IgD-negative memory B cell (primary cell): ENCODE measurements at regions not wholly inside any gene's neighbourhood (a gene's known extent, or its start where the extent isn't known, plus 50 kb on each side); places are given as distances from the start of the nearest gene placed in this dataset.
"Not testable (repeated sequence)": the region's sequence is repeated elsewhere in the genome, so short reads cannot be mapped to it uniquely, and the experiment has no call there.

Source experiments
- H3K27ac Mint-ChIP-seq, 3 donors: one replicate each; pipeline ENCODE4 v1.8.0; 2020 to 2022; ENCODE audit warnings: mild to moderate bottlenecking in 3 of 3, mixed read lengths in 3 of 3, moderate library complexity in 1 of 3
- H3K27me3 Mint-ChIP-seq: one replicate; pipeline ENCODE4 v1.8.0; 2021; ENCODE audit warnings: mixed read lengths
- H3K36me3 Mint-ChIP-seq: one replicate; pipeline ENCODE4 v1.8.0; 2020; ENCODE audit warnings: mild to moderate bottlenecking, mixed read lengths
- H3K4me1 Mint-ChIP-seq, 3 donors: one replicate each; pipeline ENCODE4 v1.8.0; 2020 to 2022; ENCODE audit warnings: mixed read lengths in 3 of 3, mild to moderate bottlenecking in 1 of 3
- H3K4me3 Mint-ChIP-seq, 4 donors: one replicate each; pipeline ENCODE4 v1.8.0; 2020 to 2022; ENCODE audit warnings: mild to moderate bottlenecking in 4 of 4, mixed read lengths in 4 of 4, moderate library complexity in 3 of 4
- H3K9me3 Mint-ChIP-seq, 3 donors: one replicate each; pipeline ENCODE4 v1.8.0; 2020 to 2021; ENCODE audit warnings: mixed read lengths in 3 of 3, mild to moderate bottlenecking in 1 of 3

DNA sequence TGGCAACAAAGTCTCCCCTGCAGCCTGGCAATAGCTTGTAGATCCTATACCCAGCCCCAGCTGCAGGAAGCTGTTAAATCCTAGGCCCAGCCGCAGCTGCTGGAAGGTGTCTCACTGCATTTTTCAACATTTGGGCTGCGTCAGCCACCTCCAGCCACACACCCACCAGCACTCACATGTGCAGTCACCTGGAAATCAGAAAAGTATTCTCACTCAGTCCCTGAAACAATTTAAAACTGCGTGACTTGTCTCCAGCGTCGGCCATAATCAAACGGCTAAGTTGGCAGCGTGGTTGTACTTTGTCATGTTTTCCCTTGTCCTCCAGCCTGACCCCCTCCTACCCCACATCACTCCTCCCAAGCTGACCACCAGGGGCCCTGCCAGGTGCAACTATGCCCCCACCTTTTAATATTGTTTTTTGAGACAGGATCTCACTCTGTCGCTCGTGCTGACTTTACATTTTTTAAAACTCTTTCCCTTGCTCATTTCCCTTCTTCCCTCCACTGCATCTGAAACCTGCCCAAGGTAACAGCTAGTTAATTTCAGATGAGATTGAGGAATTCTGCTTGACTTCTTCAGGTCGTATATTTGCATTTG lies 97.2 kb upstream of the FRG1 start:
- H3K4me1 Mint-ChIP-seq, result no peaks in the 10 kb centered on the region
- H3K36me3 Mint-ChIP-seq, result no peaks in the 10 kb centered on the region
- no peaks in the 10 kb centered on the region for H3K27me3 Mint-ChIP-seq
- H3K9me3 Mint-ChIP-seq, result no peaks in the 10 kb centered on the region
- H3K4me3 Mint-ChIP-seq, result no peak overlapping the region
- H3K27ac Mint-ChIP-seq, result no peak overlapping the region

DNA sequence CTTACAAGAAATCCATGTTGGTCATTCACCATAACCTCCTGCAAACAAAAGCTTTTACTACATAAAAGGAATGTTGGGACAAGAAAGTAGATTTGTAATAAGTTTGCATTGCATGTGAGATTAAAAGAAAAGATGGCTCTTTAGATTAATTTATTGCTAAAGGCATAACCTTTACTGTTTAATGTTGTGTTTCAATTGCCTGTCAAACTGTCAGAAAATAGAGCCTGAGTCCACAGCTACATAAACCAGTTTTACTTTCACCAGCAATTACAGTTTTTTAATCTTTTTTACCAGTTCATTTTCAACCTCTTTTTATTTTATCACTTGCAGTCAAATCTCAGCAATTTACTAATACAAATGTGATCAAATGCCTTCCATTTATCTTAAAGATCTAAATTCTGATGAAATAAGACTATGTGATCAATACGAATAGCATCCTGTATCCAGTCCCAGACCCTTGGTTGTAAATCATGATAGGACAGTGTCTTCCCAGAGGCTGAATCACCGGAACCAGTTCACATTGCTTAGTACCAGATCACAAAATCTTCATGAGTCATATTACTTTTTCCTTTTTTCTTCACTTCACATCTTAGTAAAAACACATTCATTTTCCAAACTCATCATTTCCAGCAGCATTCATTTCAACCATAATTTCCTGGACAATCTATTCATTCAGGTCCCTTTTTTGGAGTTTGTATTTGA lies 95.4 kb upstream of the FRG1 start:
- Mint-ChIP-seq H3K27me3 (no peaks in the 10 kb centered on the region), H3K4me3 (no peak overlapping the region), H3K9me3 (no peaks in the 10 kb centered on the region), H3K4me1 (no peaks in the 10 kb centered on the region), H3K36me3 (no peaks in the 10 kb centered on the region), H3K27ac (no peak overlapping the region)

DNA sequence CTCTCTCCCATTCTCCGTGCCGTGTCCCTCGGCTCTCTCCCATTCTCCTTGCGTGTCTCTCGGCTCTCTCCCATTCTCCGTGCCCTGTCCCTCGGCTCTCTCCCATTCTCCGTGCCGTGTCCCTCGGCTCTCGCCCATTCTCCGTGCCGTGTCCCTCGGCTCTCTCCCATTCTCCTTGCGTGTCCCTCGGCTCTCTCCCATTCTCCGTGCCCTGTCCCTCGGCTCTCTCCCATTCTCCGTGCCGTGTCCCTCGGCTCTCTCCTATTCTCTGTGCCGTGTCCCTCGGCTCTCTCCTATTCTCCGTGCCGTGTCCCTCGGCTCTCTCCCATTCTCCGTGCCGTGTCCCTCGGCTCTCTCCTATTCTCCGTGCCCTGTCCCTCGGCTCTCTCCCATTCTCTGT lies 94.6 kb upstream of the FRG1 start:
- not testable (repeated sequence) for H3K27ac Mint-ChIP-seq, H3K4me3 Mint-ChIP-seq, H3K36me3 Mint-ChIP-seq, H3K27me3 Mint-ChIP-seq, H3K9me3 Mint-ChIP-seq, H3K4me1 Mint-ChIP-seq

DNA sequence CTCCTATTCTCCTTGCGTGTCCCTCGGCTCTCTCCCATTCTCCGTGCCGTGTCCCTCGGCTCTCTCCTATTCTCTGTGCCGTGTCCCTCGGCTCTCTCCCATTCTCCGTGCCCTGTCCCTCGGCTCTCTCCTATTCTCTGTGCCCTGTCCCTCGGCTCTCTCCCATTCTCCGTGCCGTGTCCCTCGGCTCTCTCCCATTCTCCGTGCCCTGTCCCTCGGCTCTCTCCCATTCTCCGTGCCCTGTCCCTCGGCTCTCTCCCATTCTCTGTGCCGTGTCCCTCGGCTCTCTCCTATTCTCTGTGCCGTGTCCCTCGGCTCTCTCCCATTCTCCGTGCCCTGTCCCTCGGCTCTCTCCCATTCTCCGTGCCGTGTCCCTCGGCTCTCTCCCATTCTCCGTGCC lies 94.1 kb upstream of the FRG1 start:
- not testable (repeated sequence) for H3K4me3 Mint-ChIP-seq, H3K36me3 Mint-ChIP-seq, H3K9me3 Mint-ChIP-seq, H3K4me1 Mint-ChIP-seq, H3K27ac Mint-ChIP-seq, H3K27me3 Mint-ChIP-seq

DNA sequence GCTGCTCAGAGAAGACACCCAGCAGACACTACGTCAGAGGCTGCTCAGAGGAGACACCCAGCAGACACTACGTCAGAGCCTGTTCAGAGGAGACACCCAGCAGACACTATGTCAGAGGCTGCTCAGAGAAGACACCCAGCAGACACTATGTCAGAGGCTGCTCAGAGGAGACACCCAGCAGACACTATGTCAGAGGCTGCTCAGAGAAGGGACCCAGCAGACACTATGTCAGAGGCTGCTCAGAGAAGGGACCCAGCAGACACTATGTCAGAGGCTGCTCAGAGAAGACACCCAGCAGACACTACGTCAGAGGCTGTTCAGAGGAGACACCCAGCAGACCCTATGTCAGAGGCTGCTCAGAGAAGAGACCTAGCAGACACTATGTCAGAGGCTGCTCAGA lies 92.0 kb upstream of the FRG1 start:
- H3K9me3 Mint-ChIP-seq, H3K36me3 Mint-ChIP-seq, H3K27me3 Mint-ChIP-seq, H3K4me3 Mint-ChIP-seq, H3K27ac Mint-ChIP-seq, H3K4me1 Mint-ChIP-seq: not testable (repeated sequence)

DNA sequence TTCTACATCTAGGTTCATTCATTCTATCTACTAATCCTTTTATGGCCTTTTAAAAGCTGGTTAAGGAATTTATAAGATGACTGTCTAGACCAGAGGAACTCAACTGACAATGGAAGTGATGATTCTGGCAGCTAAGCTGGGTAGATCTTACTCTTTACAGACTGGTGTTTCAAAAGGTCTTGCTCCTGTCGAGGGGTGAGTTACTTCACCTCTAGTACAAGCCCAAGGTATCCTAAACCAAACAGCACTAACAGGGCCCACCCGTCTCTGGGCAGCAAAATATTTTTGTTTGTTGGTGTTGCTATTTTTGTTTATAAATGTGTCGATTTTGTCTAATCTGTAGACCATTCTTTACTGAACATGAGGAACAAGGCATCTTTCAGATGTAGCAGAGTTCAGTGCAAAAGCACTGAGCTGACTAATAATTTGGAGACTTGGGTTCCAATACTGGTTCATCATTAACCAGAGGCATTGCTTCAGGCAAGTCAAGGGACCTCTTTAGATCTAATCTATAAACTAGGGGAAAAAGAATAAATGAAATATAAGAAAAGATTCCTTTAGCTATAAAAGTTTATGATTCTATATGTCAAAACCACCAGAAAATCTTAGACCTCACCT lies 90.3 kb upstream of the FRG1 start:
- Mint-ChIP-seq H3K4me1 (no peaks in the 10 kb centered on the region), H3K36me3 (peaks cover 10% of the 10 kb centered on the region), H3K9me3 (peaks cover 2 to 14% (median 2%) of the 10 kb centered on the region in 3 donors), H3K27ac (no peak overlapping the region), H3K4me3 (no peak overlapping the region), H3K27me3 (no peaks in the 10 kb centered on the region)

DNA sequence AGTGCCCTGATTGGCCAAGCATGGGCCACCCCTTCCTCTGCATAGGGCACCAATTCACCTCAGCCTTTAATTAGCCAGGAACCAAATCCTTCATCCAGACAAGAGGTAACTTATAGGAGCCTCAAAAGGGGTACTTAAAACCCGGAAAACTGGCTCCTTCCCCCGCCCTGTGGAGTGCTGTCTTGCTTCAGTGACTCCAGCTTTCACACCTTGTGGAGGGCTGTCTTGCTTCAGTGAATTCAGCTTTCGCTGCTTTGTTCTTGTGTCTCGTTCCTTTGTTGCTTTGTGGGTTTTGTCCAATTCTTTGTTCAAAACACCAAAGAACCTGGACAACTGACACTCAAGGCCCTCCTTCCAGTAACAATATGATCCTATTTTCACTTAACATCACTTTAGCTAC lies 82.2 kb upstream of the FRG1 start:
- H3K27me3 Mint-ChIP-seq, result no peaks in the 10 kb centered on the region
- no peak overlapping the region for H3K27ac Mint-ChIP-seq
- H3K4me1 Mint-ChIP-seq, result peaks cover 0 to 2% (median 2%) of the 10 kb centered on the region in 3 donors
- H3K4me3 Mint-ChIP-seq, result peak overlapping the region in 2 of 4 donors; percentile 13 to 72
- H3K9me3 Mint-ChIP-seq, result peaks cover 2 to 8% (median 3%) of the 10 kb centered on the region in 3 donors
- peaks cover 10% of the 10 kb centered on the region for H3K36me3 Mint-ChIP-seq

DNA sequence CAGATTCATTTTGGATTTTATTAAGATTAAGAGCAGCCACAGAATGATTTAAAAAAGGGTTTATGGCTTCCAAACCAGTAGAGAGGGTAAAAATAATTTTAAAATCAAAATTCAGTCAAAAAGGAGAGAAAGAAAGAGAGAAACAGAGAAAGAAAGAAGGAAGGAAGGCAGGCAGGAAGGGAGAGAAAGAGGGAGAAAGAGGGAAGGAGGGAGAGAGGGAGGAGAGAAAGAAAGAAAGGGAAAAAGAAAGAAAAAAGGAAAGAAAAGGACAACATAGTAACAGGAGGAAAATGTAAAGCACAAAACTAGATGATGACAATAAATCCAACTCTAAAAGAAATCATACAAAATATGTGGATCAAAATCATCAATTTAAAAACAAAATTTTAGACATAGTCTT lies 79.6 kb upstream of the FRG1 start:
- H3K4me1 Mint-ChIP-seq, result peaks cover 0 to 2% (median 2%) of the 10 kb centered on the region in 3 donors
- H3K9me3 Mint-ChIP-seq, result peaks cover 0 to 1% (median 0%) of the 10 kb centered on the region in 3 donors
- H3K27ac Mint-ChIP-seq, result no peak overlapping the region
- H3K36me3 Mint-ChIP-seq, result peaks cover 2% of the 10 kb centered on the region
- H3K27me3 Mint-ChIP-seq, result no peaks in the 10 kb centered on the region
- H3K4me3 Mint-ChIP-seq, result no peak overlapping the region

DNA sequence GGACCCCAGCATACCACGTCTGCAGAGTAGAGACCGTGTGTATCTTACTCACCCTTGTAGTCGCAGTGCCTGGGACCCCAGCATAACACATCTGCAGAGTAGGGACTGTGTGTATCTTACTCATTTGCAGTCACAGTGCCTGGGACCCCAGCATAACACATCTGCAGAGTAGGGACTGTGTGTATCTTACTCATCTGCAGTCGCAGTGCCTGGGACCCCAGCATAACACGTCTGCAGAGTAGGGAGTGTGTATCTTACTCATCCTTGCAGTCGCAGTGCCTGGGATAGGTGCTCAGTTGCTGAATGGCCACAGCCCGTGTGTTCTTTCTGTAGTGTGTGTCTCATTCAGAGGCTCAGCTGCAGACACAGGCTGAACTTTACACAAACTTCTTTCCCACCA lies 71.4 kb upstream of the FRG1 start:
- H3K36me3 Mint-ChIP-seq, result peaks cover 1% of the 10 kb centered on the region
- no peaks in the 10 kb centered on the region for H3K4me1 Mint-ChIP-seq
- H3K9me3 Mint-ChIP-seq, result no peaks in the 10 kb centered on the region
- H3K4me3 Mint-ChIP-seq, result peak overlapping the region in 1 of 4 donors; percentile 13
- H3K27ac Mint-ChIP-seq, result no peak overlapping the region
- no peaks in the 10 kb centered on the region for H3K27me3 Mint-ChIP-seq

DNA sequence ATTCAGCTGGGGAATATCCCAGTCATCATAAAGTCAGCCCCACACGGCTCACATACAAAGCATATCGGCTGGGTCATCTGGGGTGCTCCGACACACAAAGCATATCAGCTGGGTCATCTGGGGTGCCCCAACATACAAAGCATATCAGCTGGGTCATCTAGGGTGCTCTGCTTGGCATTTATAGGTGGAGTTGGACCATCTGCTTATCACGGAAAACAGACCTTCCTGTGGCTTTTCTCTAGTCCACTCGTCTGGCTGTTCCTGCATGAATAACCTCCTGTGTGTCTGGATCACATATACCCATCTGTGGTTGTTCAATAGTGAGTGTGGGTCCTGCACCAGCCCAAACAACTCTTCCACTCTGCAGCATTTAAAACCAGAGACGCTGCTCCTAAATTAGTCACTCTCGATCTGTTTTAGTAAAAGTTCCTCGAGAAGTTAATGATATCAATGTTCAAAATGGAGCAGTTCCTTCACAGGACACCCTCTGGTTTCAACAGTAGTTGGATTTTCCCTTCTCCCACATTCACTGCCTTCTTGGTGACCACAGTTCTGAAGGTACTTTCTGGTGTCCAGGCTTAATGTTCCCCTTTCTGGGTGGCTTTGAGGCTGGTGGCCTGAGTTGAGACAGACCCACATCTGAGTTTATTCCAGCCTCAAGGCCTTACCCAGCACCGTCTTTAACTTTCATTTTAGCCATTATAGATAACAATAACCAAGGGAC lies 70.0 kb upstream of the FRG1 start:
- Mint-ChIP-seq H3K27me3 (no peaks in the 10 kb centered on the region), H3K27ac (no peak overlapping the region), H3K4me3 (no peak overlapping the region)

DNA sequence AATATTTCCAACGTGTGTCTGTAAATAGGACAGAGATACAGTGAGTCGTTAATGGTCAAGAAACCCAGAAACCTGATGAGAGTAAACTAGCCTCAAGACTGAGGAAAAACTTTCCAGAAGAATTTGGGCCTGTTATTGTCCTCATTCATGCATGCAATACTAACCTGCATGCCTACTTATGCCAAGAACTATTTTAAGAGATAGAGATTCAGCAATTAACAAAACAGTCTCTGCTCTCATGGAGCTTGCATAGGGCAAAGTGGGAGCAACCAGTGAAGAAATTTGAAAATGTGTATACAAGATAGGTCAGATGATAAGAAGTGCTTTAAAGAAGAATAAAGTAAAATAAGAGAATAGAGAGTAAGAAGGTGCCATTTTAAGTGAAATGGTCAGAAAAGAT lies 66.1 kb upstream of the FRG1 start:
- Mint-ChIP-seq H3K27me3 (no peaks in the 10 kb centered on the region), H3K4me3 (no peak overlapping the region), H3K36me3 (peaks cover 8% of the 10 kb centered on the region), H3K4me1 (no peaks in the 10 kb centered on the region), H3K27ac (no peak overlapping the region), H3K9me3 (peaks cover 0 to 1% (median 0%) of the 10 kb centered on the region in 3 donors)

More for the DNA sequence above, 70.0 kb upstream of the FRG1 start:
- Mint-ChIP-seq H3K36me3 (peaks cover 3% of the 10 kb centered on the region), H3K4me1 (no peaks in the 10 kb centered on the region), H3K9me3 (peaks cover 0 to 1% (median 0%) of the 10 kb centered on the region in 3 donors)

DNA sequence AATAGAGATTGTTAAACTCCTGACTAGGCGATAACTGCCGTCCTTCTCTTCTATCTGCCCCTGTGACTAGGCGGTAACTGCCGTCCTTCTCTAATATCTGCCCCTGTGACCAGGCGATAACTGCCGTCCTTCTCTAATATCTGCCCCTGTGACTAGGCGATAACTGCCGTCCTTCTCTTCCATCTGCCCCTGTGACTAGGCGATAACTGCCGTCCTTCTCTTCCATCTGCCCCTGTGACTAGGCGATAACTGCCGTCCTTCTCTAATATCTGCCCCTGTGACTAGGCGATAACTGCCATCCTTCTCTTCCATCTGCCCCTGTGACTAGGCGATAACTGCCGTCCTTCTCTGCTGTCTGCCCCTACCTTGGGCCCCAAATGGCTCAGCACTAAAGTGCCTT lies 59.5 kb upstream of the FRG1 start:
- H3K4me1 Mint-ChIP-seq, H3K27me3 Mint-ChIP-seq, H3K27ac Mint-ChIP-seq, H3K4me3 Mint-ChIP-seq, H3K9me3 Mint-ChIP-seq: not testable (repeated sequence)
- peaks cover 11% of the 10 kb centered on the region for H3K36me3 Mint-ChIP-seq

DNA sequence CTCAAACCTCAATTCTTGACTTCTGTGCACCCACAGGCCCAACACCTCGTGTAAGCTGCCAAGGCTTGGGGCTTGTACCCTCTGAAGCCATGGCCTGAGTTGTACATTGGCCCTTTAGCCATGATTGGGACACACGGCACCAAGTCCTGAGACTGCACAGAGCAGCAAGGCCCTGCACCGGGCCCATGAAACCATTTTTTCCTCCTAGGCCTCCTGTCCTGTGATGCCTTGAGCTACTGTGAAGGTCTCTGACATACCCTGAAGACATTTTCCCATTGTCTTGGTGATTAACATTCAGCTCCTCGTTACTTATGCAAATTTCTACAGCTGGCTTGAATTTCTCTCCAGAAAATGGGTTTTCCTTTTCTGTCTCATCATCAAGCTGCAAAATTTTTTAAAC lies 52.3 kb upstream of the FRG1 start:
- not testable (repeated sequence) for H3K27me3 Mint-ChIP-seq, H3K4me1 Mint-ChIP-seq, H3K27ac Mint-ChIP-seq, H3K36me3 Mint-ChIP-seq, H3K4me3 Mint-ChIP-seq
- H3K9me3 Mint-ChIP-seq, result peaks cover 5 to 25% (median 6%) of the 10 kb centered on the region in 3 donors
